ENCODE measurements at regions not wholly inside any gene's neighbourhood (a gene's known extent, or its start where the extent isn't known, plus 50 kb on each side); places are given as distances from the start of the nearest gene placed in this dataset.
A peak's percentile ranks its signal among the peaks of the same experiment; 100 is the strongest.

DNA sequence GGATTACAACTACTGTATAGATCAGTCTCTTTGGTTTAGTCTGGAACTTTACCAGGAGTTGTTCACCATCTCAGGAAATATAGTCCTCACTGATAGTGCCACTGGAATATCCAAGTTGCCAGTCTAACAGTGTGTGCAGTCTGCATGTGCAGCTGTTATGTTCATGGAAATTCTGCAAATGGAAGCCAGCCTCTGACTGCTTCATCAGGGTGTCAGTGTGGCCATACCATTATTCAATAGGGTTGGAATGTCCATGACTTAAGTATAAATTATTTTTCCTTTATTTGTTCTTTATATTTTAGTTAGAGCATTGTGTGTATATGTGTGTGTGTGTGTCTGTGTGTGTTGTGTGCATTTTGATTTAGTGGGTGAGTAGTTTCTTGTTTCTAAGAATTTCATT, 51.8 kb downstream of the C11orf96 start:
- DNase-seq (ENCODE audit: low read depth), result no peak
- TF ChIP-seq, protein P1, sequence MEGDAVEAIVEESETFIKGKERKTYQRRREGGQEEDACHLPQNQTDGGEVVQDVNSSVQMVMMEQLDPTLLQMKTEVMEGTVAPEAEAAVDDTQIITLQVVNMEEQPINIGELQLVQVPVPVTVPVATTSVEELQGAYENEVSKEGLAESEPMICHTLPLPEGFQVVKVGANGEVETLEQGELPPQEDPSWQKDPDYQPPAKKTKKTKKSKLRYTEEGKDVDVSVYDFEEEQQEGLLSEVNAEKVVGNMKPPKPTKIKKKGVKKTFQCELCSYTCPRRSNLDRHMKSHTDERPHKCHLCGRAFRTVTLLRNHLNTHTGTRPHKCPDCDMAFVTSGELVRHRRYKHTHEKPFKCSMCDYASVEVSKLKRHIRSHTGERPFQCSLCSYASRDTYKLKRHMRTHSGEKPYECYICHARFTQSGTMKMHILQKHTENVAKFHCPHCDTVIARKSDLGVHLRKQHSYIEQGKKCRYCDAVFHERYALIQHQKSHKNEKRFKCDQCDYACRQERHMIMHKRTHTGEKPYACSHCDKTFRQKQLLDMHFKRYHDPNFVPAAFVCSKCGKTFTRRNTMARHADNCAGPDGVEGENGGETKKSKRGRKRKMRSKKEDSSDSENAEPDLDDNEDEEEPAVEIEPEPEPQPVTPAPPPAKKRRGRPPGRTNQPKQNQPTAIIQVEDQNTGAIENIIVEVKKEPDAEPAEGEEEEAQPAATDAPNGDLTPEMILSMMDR (conservative IDR thresholded peaks at IDR 0.05; ENCODE audit: low read depth, low read length), result no peak
- no peak overlapping the region for H3K4me3 ChIP-seq (ENCODE audit: low read depth, low read length)

DNA sequence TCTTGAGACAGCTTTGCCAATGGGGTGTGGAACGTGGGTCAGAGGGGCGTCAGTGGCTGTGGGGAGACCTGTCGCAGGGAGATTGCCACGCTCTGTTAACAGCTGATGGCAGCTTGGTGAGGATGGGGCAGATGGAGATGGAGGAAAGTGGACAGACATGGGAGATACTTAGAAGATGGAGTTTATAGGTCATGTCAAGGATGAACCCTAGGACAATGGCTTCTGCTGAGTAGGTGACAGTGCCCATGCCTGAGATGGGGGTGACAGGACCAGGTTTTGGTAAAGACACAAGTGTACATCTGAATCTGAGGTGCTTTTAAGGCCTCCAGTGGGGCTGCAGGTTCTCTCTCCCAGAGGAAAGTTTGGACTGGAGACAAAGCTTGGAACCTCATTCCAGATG, 51.5 kb upstream of the ACCSL start:
- TF ChIP-seq, protein P1 (conservative IDR thresholded peaks at IDR 0.05; ENCODE audit: low read depth, low read length), result no peak
- H3K4me3 ChIP-seq (ENCODE audit: low read depth, low read length), result no peak overlapping the region
- DNase-seq (ENCODE audit: low read depth), result no peak

DNA sequence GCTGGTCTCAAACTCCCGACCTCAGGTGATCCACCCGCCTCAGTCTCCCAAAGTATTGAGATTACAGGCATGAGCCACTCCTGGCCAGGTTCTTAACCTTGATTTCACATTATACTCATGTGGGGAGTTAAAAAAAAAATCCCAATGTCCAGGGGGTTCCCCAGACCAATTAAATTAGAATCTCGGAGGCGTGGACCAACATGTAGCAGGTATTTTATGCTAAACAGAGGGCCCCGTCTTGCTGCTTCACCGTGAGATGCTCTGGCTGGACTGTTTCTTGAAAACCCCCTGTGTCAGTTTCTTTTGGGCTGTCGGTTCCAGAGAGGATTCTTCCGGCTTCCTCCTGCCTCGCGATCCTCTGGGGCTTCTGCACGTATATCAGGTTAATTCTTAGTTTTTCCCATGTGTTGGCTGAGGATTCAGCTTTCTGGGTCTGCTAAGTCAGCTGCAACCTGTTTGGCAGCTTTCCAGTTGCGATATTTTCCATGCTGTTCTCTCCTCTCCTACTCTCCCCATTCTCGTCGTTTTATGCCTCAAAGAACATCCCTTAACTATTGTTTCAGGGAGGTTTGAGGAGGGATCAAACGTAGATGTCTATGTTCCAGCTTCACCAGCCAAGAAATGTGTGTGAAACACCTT, 50.6 kb upstream of the ACCSL start:
- TF ChIP-seq, protein P1 (conservative IDR thresholded peaks at IDR 0.05; ENCODE audit: low read depth, low read length), result no peak

More for the DNA sequence above, 50.6 kb upstream of the ACCSL start:
- DNase-seq (ENCODE audit: low read depth), result peak; percentile 42
- no peak overlapping the region for H3K4me3 ChIP-seq (ENCODE audit: low read depth, low read length)

All from choroid plexus epithelial cell (primary cell).